DMS153 treated with DMSO at 0.1 percent for 48 hours (cell line): ENCODE measurements at regions not wholly inside any gene's neighbourhood (a gene's known extent, or its start where the extent isn't known, plus 50 kb on each side); places are given as distances from the start of the nearest gene placed in this dataset.

ENCODE experiments used
- DNase-seq: peaks from one replicate; lab custom pipeline; 2025; ENCODE audit not compliant: unreplicated experiment; lab: John Stamatoyannopoulos, UW

- no peak for DNase-seq
These were observed 306.5 kb downstream of the SQOR start for GRCh38 chr15:45941367-45941766.

DNA sequence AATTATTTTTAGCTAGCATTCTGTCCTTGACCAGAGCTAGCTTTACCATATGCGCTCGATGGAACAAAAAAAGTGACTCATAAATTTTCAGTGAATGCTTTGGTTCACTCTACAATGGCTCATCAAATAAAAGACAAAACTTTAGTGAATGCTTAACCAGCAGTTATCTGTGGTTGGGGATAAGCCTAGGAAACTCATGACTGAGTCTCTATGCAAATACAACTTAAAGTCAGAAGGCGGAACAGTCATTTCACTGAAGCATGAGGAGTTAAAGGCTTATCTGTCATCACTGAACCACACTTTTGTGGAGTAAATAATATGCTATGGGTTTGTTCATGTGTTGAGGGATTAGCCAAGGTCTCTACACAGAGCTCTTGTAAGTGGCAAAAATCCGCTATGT, 308.4 kb downstream of the SQOR start:
- DNase-seq, result no peak

- DNase-seq, result no peak
These were observed 311.3 kb downstream of the SQOR start for GRCh38 chr15:45946111-45946510.

DNA sequence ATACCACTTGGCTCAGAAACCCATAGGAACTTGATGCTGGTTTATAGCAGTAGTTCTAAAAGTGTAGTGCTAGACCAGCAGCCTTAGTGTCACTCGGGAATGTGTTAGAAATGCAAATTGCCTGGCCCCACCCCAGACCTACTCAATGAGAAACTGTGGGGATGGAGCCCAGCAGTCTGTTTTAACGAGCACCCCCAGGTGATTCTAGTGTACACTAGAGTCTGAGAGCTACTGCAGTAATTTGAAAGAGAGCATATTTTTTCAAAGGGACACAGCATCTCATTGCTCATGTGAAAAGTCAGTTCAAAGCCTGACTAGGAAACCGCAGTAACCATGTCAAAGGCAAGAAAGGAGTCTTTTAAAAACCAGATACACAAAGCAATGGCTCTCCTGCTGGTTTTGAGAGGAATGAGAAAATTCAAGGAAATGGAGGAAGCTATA, 313.4 kb downstream of the SQOR start:
- no peak for DNase-seq

GRCh38 chr15:45958924-45959323, 324.1 kb downstream of the SQOR start:
- DNase-seq, result no peak

GRCh38 chr15:45962733-45963132, 327.9 kb downstream of the SQOR start:
- DNase-seq, result no peak

- no peak for DNase-seq
These were observed 335.7 kb downstream of the SQOR start for GRCh38 chr15:45970542-45970941.

- no peak for DNase-seq
These were observed 345.5 kb downstream of the SQOR start for GRCh38 chr15:45980366-45980765.

DNA sequence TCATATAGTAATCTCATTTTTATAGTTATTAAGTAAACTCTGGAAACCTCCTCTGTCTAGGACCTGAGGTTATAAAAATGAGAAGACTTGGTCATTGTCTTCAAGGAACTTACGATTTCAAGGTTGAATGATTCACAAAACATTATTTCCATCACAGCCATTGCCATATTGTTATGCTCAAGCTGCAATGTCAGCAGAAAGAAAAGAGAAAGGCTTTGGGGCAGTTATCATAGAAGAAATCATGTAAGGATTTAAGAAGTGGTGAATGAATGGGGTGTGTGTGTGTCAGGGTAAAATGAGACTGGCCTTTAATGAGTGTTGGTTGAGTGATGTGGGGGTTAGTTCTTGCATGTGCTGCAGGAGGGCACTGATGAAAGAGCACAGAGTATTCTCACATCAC, 346.8 kb downstream of the SQOR start:
- no peak for DNase-seq

GRCh38 chr15:45991863-45992262, 357.0 kb downstream of the SQOR start:
- no peak for DNase-seq

- DNase-seq, result no peak
These were observed 358.2 kb downstream of the SQOR start for GRCh38 chr15:45993072-45993471.

GRCh38 chr15:45993508-45993907, 358.7 kb downstream of the SQOR start:
- DNase-seq, result no peak

DNA sequence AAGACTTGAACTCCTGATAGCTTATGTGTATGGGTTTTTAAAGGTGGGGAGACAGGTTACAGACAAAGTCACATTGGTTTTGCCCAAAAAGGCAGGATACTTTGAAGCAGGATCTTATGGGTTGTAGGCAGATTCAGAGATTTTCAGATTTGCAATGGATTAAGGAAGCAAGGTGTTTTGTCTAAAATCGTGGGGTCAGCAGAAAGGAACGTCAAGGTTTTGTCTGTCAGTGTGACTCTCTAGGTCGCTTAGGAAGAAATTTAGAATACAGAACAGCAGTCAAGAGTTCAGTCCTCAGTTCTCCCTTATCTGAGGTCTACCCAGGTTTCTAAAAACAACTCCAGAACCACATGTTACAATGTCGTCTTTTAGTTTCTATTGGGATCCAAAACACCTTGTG, 361.0 kb downstream of the SQOR start:
- no peak for DNase-seq

DNA sequence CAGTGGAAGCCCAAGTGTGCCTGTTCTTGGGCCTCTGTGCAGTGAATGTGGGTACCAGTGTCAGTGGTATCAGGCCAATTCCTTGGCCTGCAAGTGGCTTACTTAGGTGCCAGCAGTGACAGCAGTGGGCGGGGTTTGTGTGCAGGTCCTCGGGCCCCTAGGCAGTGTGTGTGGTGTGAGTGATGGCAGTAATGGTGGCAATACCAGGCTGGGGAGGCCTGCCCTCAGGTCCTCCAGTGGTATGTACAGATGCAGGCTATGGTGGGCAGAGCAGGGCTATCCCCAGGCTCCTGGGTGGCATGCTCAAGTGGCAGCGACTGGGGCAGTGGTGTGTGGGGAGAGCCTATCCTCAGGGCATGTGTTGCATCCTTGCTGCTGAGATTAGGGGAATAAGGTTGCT, 379.7 kb downstream of the SQOR start:
- no peak for DNase-seq

DNA sequence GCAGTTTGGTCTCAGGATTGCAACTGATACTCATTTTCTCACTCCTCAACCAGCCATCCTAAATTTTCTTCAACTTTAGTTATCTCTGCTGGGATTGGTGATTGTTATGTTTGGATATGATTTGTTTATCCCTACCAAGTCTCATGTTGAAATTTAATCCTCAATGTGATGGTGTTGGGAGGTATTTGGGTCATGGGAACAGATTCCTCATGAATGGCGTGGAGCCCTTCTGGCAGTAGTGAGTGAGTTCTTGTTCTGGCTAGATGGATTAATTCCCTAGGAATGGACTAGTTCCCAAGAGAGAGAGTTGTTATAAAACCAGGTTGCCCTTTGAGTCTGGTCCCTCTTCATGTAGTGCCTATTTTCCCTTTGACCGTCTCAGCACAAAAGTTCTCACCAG, 399.9 kb downstream of the SQOR start:
- DNase-seq, result no peak

- DNase-seq, result no peak
These were observed 404.9 kb downstream of the SQOR start for GRCh38 chr15:46039703-46040102.

DNA sequence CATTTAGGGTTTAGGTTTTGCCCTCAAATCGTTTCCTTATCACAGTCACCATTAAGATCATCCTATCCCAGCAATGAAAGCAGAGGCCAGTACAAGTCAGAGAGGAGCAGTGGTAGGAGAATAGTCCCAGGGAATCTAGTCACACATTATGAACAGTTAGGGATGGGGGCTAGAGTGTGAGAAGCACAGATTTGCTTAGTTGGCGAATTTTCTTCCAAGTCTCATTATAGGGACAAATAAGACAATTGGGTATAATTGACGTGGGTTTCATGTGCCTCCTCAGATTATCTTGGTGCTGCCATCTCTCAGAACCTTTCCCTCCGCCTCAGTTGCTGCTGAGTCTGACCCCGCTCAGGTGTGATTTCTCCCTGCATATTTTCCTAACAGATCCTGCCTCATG, 407.1 kb downstream of the SQOR start:
- no peak for DNase-seq

- DNase-seq, result no peak
These were observed 425.2 kb downstream of the SQOR start for GRCh38 chr15:46059921-46060594.

DNA sequence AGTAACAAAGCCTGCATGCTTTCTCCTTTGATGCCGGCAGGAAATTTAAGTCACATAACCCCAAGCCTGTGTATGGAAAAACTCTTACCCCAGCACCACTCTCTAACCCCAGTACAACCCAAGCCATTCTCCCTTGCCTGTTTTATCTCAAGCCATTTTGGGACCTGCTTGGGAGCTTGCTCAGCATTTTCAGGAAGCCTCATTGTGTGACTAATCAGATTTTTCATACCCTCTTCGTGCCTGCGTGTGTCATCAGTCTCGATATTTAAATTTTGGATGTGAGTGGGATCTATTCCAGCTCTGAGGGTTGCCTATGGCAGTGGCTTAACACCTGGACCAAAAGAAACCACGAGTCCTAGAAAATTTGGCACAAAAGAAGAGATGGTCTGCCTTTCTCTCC, 426.2 kb downstream of the SQOR start:
- no peak for DNase-seq

DNA sequence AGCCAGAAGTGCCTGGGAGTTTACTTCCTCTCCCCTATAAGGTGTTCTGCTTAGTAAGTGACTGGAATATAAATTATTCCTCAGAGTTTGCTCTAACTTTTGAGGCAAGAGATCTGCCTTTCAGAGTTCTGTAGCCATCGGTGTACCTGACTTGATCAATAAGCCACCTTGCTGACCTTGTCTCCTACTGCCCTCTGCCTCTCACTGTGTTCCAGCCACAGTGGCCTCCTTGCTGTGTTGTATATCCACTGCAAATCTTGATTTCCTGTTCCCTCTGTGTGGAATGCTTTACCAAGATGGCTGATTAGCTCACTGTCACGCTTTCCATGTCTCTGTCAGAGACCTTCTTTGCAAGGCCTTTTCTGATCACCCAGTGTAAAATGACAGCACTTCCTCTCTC, 442.4 kb downstream of the SQOR start:
- no peak for DNase-seq

- DNase-seq, result no peak
These were observed 444.2 kb downstream of the SQOR start for GRCh38 chr15:46079046-46079445.

DNA sequence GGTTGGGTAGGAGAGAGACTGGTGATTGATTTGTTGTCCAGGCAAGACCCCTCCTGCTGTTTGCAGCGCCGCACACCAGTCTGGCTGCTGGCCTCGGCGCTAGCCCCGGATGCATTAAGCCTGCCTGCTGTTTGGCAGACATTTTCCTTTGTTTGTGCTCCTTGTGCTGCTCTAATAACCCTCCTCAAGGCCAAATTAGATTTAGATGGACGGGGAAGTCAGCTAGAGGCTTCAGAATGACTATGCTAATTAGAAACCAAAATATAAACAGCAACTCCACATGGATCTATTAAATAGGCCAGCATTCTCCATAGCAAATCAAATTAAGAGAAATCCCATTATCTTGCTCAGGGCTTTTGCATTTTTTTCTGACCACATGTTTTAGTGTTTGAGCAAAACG, 445.2 kb downstream of the SQOR start:
- no peak for DNase-seq
